ENCODE measurements at regions not wholly inside any gene's neighbourhood (a gene's known extent, or its start where the extent isn't known, plus 50 kb on each side); places are given as distances from the start of the nearest gene placed in this dataset.
"Not testable (repeated sequence)": the region's sequence is repeated elsewhere in the genome, so short reads cannot be mapped to it uniquely, and the experiment has no call there.

GRCh38 chr13:50131920-50132903 lies 117.0 kb downstream of the KCNRG start:
- peak in 1 of 2 donors; percentile 31 for DNase-seq

- DNase-seq: no peak
Measured at GRCh38 chr13:50132904-50133357, 117.7 kb downstream of the KCNRG start.

- no peak for DNase-seq
Measured at GRCh38 chr13:50133358-50133953, 118.2 kb downstream of the KCNRG start.

GRCh38 chr13:50136226-50136625 lies 121.0 kb downstream of the KCNRG start:
- no peak for DNase-seq

- no peak for DNase-seq
Measured at GRCh38 chr13:50136678-50137077, 121.4 kb downstream of the KCNRG start.

GRCh38 chr13:50139435-50139934 lies 124.2 kb downstream of the KCNRG start:
- DNase-seq: not testable (repeated sequence)

GRCh38 chr13:50140153-50140552 lies 124.9 kb downstream of the KCNRG start:
- no peak for DNase-seq

- no peak for DNase-seq
Measured at GRCh38 chr13:50140581-50141374, 125.5 kb downstream of the KCNRG start.

- no peak for DNase-seq
Measured at GRCh38 chr13:50141375-50141975, 126.2 kb downstream of the KCNRG start.

- no peak for DNase-seq
Measured at GRCh38 chr13:50144246-50145160, 129.3 kb downstream of the KCNRG start.

- DNase-seq: no peak
Measured at GRCh38 chr13:50149214-50149613, 134.0 kb downstream of the KCNRG start.

- no peak for DNase-seq
Measured at GRCh38 chr13:50149932-50150331, 134.7 kb downstream of the KCNRG start.

- peak in 1 of 2 donors; percentile 12 for DNase-seq
Measured at GRCh38 chr13:50152224-50152623, 137.0 kb downstream of the KCNRG start.

- DNase-seq: peak in 1 of 2 donors; percentile 36
Measured at GRCh38 chr13:50152655-50153309, 137.5 kb downstream of the KCNRG start.

GRCh38 chr13:50153401-50153800 lies 138.2 kb downstream of the KCNRG start:
- no peak for DNase-seq

- DNase-seq: no peak
Measured at GRCh38 chr13:50153876-50154275, 138.6 kb downstream of the KCNRG start.

- no peak for DNase-seq
Measured at GRCh38 chr13:50154697-50155096, 139.5 kb downstream of the KCNRG start.

- no peak for DNase-seq
Measured at GRCh38 chr13:50156140-50156539, 140.9 kb downstream of the KCNRG start.

GRCh38 chr13:50156561-50157127 lies 141.4 kb downstream of the KCNRG start:
- no peak for DNase-seq

- no peak for DNase-seq
Measured at GRCh38 chr13:50158385-50159165, 143.3 kb downstream of the KCNRG start.
